NCI-H2029 (cell line): ENCODE measurements at regions not wholly inside any gene's neighbourhood (a gene's known extent, or its start where the extent isn't known, plus 50 kb on each side); places are given as distances from the start of the nearest gene placed in this dataset.

ENCODE experiments used
- DNase-seq: peaks from one replicate; lab custom pipeline; 2025; lab: John Stamatoyannopoulos, UW

GRCh38 chr3:139732729-139733128 is 55.0 kb upstream of the NMNAT3 start:
- peak; percentile 28 for DNase-seq

GRCh38 chr3:139729300-139729699 is 51.5 kb upstream of the NMNAT3 start:
- no peak for DNase-seq

- no peak for DNase-seq
Measured at GRCh38 chr3:139728414-139728813, 50.6 kb upstream of the NMNAT3 start.
